Prostate gland (tissue), 2 donors: ENCODE measurements at regions not wholly inside any gene's neighbourhood (a gene's known extent, or its start where the extent isn't known, plus 50 kb on each side); places are given as distances from the start of the nearest gene placed in this dataset.
"Not testable (repeated sequence)": the region's sequence is repeated elsewhere in the genome, so short reads cannot be mapped to it uniquely, and the experiment has no call there.

Experiments used
- DNase-seq: peaks from one replicate; pipeline ENCODE4 v3.0.0-alpha.2; 2019; ENCODE audit warnings: low spot score
- H3K27ac ChIP-seq, 2 donors: fragments of 200-600 bp; sonication (generic); 2 replicates each; pipeline ENCODE4 v1.5.1; 2017 to 2019
- H3K27me3 ChIP-seq: fragments of 200-600 bp; sonication (generic); replicated peaks from 2 replicates; pipeline ENCODE4 v1.5.1; 2019; ENCODE audit not compliant: insufficient read depth
- H3K36me3 ChIP-seq, 2 donors: fragments of 200-600 bp; sonication (generic); 1 replicate in 1 of 2; 2 replicates in 1 of 2; pipeline versions ENCODE4 v1.5.1 to v1.8.1; 2017 to 2019
- H3K4me1 ChIP-seq: fragments of 200-600 bp; sonication (generic); replicated peaks from 2 replicates; pipeline ENCODE4 v1.5.1; 2019
- H3K4me3 ChIP-seq, 2 donors: fragments of 200-600 bp; sonication (generic); 2 replicates each; pipeline ENCODE4 v1.5.1; 2017 to 2019
- H3K9me3 ChIP-seq: fragments of 200-600 bp; sonication (generic); 2 replicates; pipeline ENCODE4 v1.5.1; 2017
- WGBS: methylation state at CpG from one replicate; pipeline ENCODE4 v1.1.5; 2018; 5-methylcytosine and 5-hydroxymethylcytosine counted together
- intact Hi-C: fragments of 100-400 bp; cut with DNase I; formaldehyde crosslinking; loops from one replicate; pipeline ENCODE4 v1.14.2; 2022

- intact Hi-C loops, H3K9me3 ChIP-seq, H3K27me3 ChIP-seq: not testable (repeated sequence)
Measured at GRCh38 chr2:111500536-111501062, 379.9 kb downstream of the BCL2L11 start.

GRCh38 chr2:111503844-111504570 lies 380.0 kb downstream of the ANAPC1 start:
- H3K4me3 ChIP-seq, H3K36me3 ChIP-seq, H3K27me3 ChIP-seq, DNase-seq, H3K4me1 ChIP-seq, intact Hi-C loops, H3K9me3 ChIP-seq, H3K27ac ChIP-seq: not testable (repeated sequence)
- 43% methylated on average over 1 of the region's 5 CpGs for WGBS

More at GRCh38 chr2:111500536-111501062, 379.9 kb downstream of the BCL2L11 start:
- not testable (repeated sequence) for H3K4me1 ChIP-seq, H3K36me3 ChIP-seq, H3K27ac ChIP-seq, H3K4me3 ChIP-seq, DNase-seq
- WGBS: 72% methylated on average over 2 of the region's 3 CpGs

- DNase-seq, H3K4me3 ChIP-seq, H3K36me3 ChIP-seq, H3K9me3 ChIP-seq, H3K4me1 ChIP-seq, H3K27me3 ChIP-seq, intact Hi-C loops, H3K27ac ChIP-seq: not testable (repeated sequence)
- 83% methylated on average over 1 of the region's 2 CpGs for whole genome bisulfite sequencing
Measured at GRCh38 chr2:111504571-111504942, 379.4 kb downstream of the ANAPC1 start.

GRCh38 chr2:111505267-111505666 lies 378.7 kb downstream of the ANAPC1 start:
- H3K36me3 ChIP-seq, DNase-seq, H3K27me3 ChIP-seq, intact Hi-C loops, H3K9me3 ChIP-seq, H3K4me3 ChIP-seq, H3K4me1 ChIP-seq, H3K27ac ChIP-seq: not testable (repeated sequence)
- 60% methylated on average over 4 of the region's 5 CpGs for WGBS

- DNase-seq, H3K36me3 ChIP-seq, intact Hi-C loops, H3K4me1 ChIP-seq, H3K4me3 ChIP-seq, H3K27ac ChIP-seq, H3K9me3 ChIP-seq, H3K27me3 ChIP-seq: not testable (repeated sequence)
- WGBS: 66% methylated on average over 4 of the region's 5 CpGs
Measured at GRCh38 chr2:111506936-111507335, 377.1 kb downstream of the ANAPC1 start.

GRCh38 chr2:111509225-111509869 lies 374.6 kb downstream of the ANAPC1 start:
- H3K36me3 ChIP-seq, H3K9me3 ChIP-seq, H3K27ac ChIP-seq, DNase-seq, H3K4me1 ChIP-seq, H3K27me3 ChIP-seq, intact Hi-C loops, H3K4me3 ChIP-seq: not testable (repeated sequence)
- 72% methylated on average over 6 of the region's 6 CpGs for WGBS

GRCh38 chr2:111510384-111510783 lies 373.6 kb downstream of the ANAPC1 start:
- H3K36me3 ChIP-seq, H3K27me3 ChIP-seq, H3K9me3 ChIP-seq, intact Hi-C loops, H3K4me1 ChIP-seq, H3K27ac ChIP-seq, DNase-seq, H3K4me3 ChIP-seq: not testable (repeated sequence)
- 68% methylated on average over 3 of the region's 6 CpGs for WGBS

GRCh38 chr2:111511062-111511461 lies 372.9 kb downstream of the ANAPC1 start:
- H3K27me3 ChIP-seq, H3K36me3 ChIP-seq, intact Hi-C loops, H3K4me3 ChIP-seq, DNase-seq, H3K9me3 ChIP-seq, H3K27ac ChIP-seq, H3K4me1 ChIP-seq: not testable (repeated sequence)
- WGBS: no CpG with 5 or more reads among the region's 3 CpGs

- DNase-seq: peak; percentile 54
- H3K4me1 ChIP-seq, H3K4me3 ChIP-seq, H3K9me3 ChIP-seq, H3K27ac ChIP-seq, H3K27me3 ChIP-seq, H3K36me3 ChIP-seq, intact Hi-C loops: not testable (repeated sequence)
- WGBS: 15% methylated on average over 3 of the region's 3 CpGs
Measured at GRCh38 chr2:111512378-111512777, 371.6 kb downstream of the ANAPC1 start.

GRCh38 chr2:111514138-111514537 lies 369.9 kb downstream of the ANAPC1 start:
- H3K27ac ChIP-seq, H3K36me3 ChIP-seq, H3K4me1 ChIP-seq, H3K9me3 ChIP-seq, intact Hi-C loops, H3K27me3 ChIP-seq, DNase-seq, H3K4me3 ChIP-seq: not testable (repeated sequence)
- WGBS: 96% methylated on average over 4 of the region's 4 CpGs

- H3K4me1 ChIP-seq, H3K36me3 ChIP-seq, H3K27ac ChIP-seq, DNase-seq, H3K9me3 ChIP-seq, H3K4me3 ChIP-seq, H3K27me3 ChIP-seq, intact Hi-C loops: not testable (repeated sequence)
- 20% methylated on average over 1 of the region's 2 CpGs for WGBS
Measured at GRCh38 chr2:111517050-111517720, 366.8 kb downstream of the ANAPC1 start.

GRCh38 chr2:111517721-111518053 lies 366.3 kb downstream of the ANAPC1 start:
- intact Hi-C loops, DNase-seq, H3K4me1 ChIP-seq, H3K27me3 ChIP-seq, H3K27ac ChIP-seq, H3K36me3 ChIP-seq, H3K4me3 ChIP-seq, H3K9me3 ChIP-seq: not testable (repeated sequence)
- WGBS: 36% methylated on average over 2 of the region's 2 CpGs
